ENCODE measurements at regions not wholly inside any gene's neighbourhood (a gene's known extent, or its start where the extent isn't known, plus 50 kb on each side); places are given as distances from the start of the nearest gene placed in this dataset.

DNA sequence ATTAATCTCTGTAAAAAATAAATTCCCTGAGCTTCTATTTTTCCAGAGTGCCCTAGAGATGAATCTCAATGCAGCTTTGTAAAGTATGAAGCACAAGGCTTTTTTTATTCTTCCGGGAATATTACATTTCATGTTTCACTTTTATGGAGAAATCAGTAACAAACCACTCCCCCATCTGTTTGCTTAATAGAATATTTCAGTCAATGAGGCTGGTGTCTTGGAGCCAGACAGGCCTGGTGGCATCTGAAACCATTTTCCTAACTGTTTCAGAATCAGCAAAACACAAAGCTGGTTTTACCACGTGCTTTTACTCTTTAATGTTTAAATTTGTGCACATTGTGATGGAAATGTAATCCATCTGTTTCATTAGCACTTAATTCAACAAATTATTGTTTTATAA is 400.8 kb upstream of the HSF2 start:
- TF ChIP-seq, protein P1, sequence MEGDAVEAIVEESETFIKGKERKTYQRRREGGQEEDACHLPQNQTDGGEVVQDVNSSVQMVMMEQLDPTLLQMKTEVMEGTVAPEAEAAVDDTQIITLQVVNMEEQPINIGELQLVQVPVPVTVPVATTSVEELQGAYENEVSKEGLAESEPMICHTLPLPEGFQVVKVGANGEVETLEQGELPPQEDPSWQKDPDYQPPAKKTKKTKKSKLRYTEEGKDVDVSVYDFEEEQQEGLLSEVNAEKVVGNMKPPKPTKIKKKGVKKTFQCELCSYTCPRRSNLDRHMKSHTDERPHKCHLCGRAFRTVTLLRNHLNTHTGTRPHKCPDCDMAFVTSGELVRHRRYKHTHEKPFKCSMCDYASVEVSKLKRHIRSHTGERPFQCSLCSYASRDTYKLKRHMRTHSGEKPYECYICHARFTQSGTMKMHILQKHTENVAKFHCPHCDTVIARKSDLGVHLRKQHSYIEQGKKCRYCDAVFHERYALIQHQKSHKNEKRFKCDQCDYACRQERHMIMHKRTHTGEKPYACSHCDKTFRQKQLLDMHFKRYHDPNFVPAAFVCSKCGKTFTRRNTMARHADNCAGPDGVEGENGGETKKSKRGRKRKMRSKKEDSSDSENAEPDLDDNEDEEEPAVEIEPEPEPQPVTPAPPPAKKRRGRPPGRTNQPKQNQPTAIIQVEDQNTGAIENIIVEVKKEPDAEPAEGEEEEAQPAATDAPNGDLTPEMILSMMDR (IDR thresholded peaks at IDR 0.05; ENCODE audit: partially characterized antibody, unreplicated experiment) = no peak
- Mint-ChIP-seq H3K36me3 (ENCODE audit: unreplicated experiment) (peaks cover 6% of the 10 kb centered on the region), H3K4me1 (ENCODE audit: low read depth, unreplicated experiment) (peaks cover 44% of the 10 kb centered on the region), H3K27me3 (ENCODE audit: unreplicated experiment) (peaks cover 6% of the 10 kb centered on the region), H3K27ac (ENCODE audit: unreplicated experiment) (peak overlapping the region; percentile 95), H3K4me3 (ENCODE audit: unreplicated experiment) (peak overlapping the region; percentile 70), H3K9me3 (ENCODE audit: unreplicated experiment) (peaks cover 10% of the 10 kb centered on the region)
- DNase-seq = no peak

GRCh38 chr6:121999456-122000065 is 399.9 kb upstream of the HSF2 start:
- DNase-seq = peak; percentile 24
- Mint-ChIP-seq H3K27ac (ENCODE audit: unreplicated experiment) (peak overlapping the region; percentile 95), H3K4me3 (ENCODE audit: unreplicated experiment) (peak overlapping the region; percentile 74), H3K9me3 (ENCODE audit: unreplicated experiment) (peaks cover 10% of the 10 kb centered on the region), H3K36me3 (ENCODE audit: unreplicated experiment) (peaks cover 6% of the 10 kb centered on the region), H3K4me1 (ENCODE audit: low read depth, unreplicated experiment) (peaks cover 50% of the 10 kb centered on the region), H3K27me3 (ENCODE audit: unreplicated experiment) (peaks cover 6% of the 10 kb centered on the region)
- TF ChIP-seq, protein P1 (IDR thresholded peaks at IDR 0.05; ENCODE audit: partially characterized antibody, unreplicated experiment) = no peak

GRCh38 chr6:122005661-122006060 is 393.8 kb upstream of the HSF2 start:
- H3K4me3 Mint-ChIP-seq (ENCODE audit: unreplicated experiment) = no peak overlapping the region
- H3K27ac Mint-ChIP-seq (ENCODE audit: unreplicated experiment) = peak overlapping the region; percentile 72
- peaks cover 6% of the 10 kb centered on the region for H3K36me3 Mint-ChIP-seq (ENCODE audit: unreplicated experiment)
- H3K27me3 Mint-ChIP-seq (ENCODE audit: unreplicated experiment) = peaks cover 2% of the 10 kb centered on the region
- peaks cover 57% of the 10 kb centered on the region for H3K4me1 Mint-ChIP-seq (ENCODE audit: low read depth, unreplicated experiment)
- peaks cover 2% of the 10 kb centered on the region for H3K9me3 Mint-ChIP-seq (ENCODE audit: unreplicated experiment)
- no peak for DNase-seq
- TF ChIP-seq, protein P1 (IDR thresholded peaks at IDR 0.05; ENCODE audit: partially characterized antibody, unreplicated experiment) = no peak

GRCh38 chr6:122007339-122007738 is 392.1 kb upstream of the HSF2 start:
- H3K4me3 Mint-ChIP-seq (ENCODE audit: unreplicated experiment) = peak overlapping the region; percentile 67
- H3K27ac Mint-ChIP-seq (ENCODE audit: unreplicated experiment) = peak overlapping the region; percentile 88
- H3K4me1 Mint-ChIP-seq (ENCODE audit: low read depth, unreplicated experiment) = peaks cover 47% of the 10 kb centered on the region

More at GRCh38 chr6:122007339-122007738, 392.1 kb upstream of the HSF2 start:
- Mint-ChIP-seq H3K27me3 (ENCODE audit: unreplicated experiment) (peaks cover 2% of the 10 kb centered on the region), H3K36me3 (ENCODE audit: unreplicated experiment) (peaks cover 6% of the 10 kb centered on the region), H3K9me3 (ENCODE audit: unreplicated experiment) (peaks cover 2% of the 10 kb centered on the region)
- TF ChIP-seq, protein P1 (IDR thresholded peaks at IDR 0.05; ENCODE audit: partially characterized antibody, unreplicated experiment) = no peak
- DNase-seq = no peak
